ENCODE measurements at regions not wholly inside any gene's neighbourhood (a gene's known extent, or its start where the extent isn't known, plus 50 kb on each side); places are given as distances from the start of the nearest gene placed in this dataset.

GRCh38 chr12:85352016-85352415 is 72.0 kb downstream of the ALX1 start:
- POLR2A ChIA-PET = no interaction called here
- no peak for FAIRE-seq

More at GRCh38 chr12:85352016-85352415, 72.0 kb downstream of the ALX1 start:
- Histone ChIP-seq H3K4me3 (no peak overlapping the region), H2AFZ (ENCODE audit: low read depth, low read length) (no peak overlapping the region), H3K9me3 (replicated peaks; ENCODE audit: control insufficient read depth, insufficient read depth, low read depth, low read length) (no peaks in the 10 kb centered on the region), H3K79me2 (ENCODE audit: control insufficient read depth, insufficient read depth, low read length) (no peaks in the 10 kb centered on the region), H3K9ac (ENCODE audit: insufficient read depth in 1 of 2, low read depth in 2 of 2, low read length in 2 of 2) (no peak overlapping the region), H3K4me2 (ENCODE audit: insufficient read depth, low read length) (no peak overlapping the region), H4K20me1 (replicated peaks; ENCODE audit: control insufficient read depth, insufficient read depth, low read length) (no peaks in the 10 kb centered on the region), H3K36me3 (ENCODE audit: control insufficient read depth, insufficient read depth, low read length) (no peaks in the 10 kb centered on the region), H3K4me1 (replicated peaks in 1 of 2; ENCODE audit: control insufficient read depth in 2 of 2, insufficient read depth in 2 of 2, low read length in 2 of 2) (no peaks in the 10 kb centered on the region), H3K27me3 (ENCODE audit: control insufficient read depth in 2 of 2, insufficient read depth in 2 of 2, low read length in 2 of 2) (no peaks in the 10 kb centered on the region), H3K27ac (ENCODE audit: extremely low read depth, low read depth, low read length) (no peak overlapping the region), H3K9me1 (ENCODE audit: control insufficient read depth, insufficient read depth, low read length) (no peaks in the 10 kb centered on the region)
- TF ChIP-seq, protein P1, sequence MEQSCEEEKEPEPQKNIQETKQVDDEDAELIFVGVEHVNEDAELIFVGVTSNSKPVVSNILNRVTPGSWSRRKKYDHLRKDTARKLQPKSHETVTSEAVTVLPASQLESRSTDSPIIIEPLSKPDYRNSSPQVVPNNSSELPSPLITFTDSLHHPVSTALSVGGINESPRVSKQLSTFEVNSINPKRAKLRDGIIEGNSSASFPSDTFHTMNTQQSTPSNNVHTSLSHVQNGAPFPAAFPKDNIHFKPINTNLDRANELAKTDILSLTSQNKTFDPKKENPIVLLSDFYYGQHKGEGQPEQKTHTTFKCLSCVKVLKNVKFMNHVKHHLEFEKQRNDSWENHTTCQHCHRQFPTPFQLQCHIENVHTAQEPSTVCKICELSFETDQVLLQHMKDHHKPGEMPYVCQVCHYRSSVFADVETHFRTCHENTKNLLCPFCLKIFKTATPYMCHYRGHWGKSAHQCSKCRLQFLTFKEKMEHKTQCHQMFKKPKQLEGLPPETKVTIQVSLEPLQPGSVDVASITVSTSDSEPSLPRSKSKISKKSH (CRISPR knock-in tag; IDR thresholded peaks at IDR 0.05) = no peak
- TF ChIP-seq MLX (CRISPR knock-in tag; conservative IDR thresholded peaks at IDR 0.05) (no peak), SMARCA5 (IDR thresholded peaks at IDR 0.05) (no peak), TFAM (CRISPR knock-in tag; conservative IDR thresholded peaks at IDR 0.05) (no peak)
- TF ChIP-seq, protein P2, sequence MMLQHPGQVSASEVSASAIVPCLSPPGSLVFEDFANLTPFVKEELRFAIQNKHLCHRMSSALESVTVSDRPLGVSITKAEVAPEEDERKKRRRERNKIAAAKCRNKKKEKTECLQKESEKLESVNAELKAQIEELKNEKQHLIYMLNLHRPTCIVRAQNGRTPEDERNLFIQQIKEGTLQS (IDR thresholded peaks at IDR 0.05) = no peak
- TF ChIP-seq, protein P2 (CRISPR knock-in tag; conservative IDR thresholded peaks at IDR 0.05) = no peak
- CTCF ChIA-PET (ENCODE audit: low intra/inter-chr PET ratio) = no interaction called here
- in situ Hi-C loops (cut with MboI) (no loop called here), intact Hi-C loops (cut with micrococcal nuclease) (no loop called here)
- ATAC-seq (no peak), DNase-seq (ENCODE audit: extremely low read depth in 1 of 4, low spot score in 3 of 4) (no peak)
- BruUV-seq (replicated peaks) = no TSS peak

All from K562 (cell line).